Motor neuron (in vitro differentiated cells): ENCODE measurements at regions not wholly inside any gene's neighbourhood (a gene's known extent, or its start where the extent isn't known, plus 50 kb on each side); places are given as distances from the start of the nearest gene placed in this dataset.
"Not testable (repeated sequence)": the region's sequence is repeated elsewhere in the genome, so short reads cannot be mapped to it uniquely, and the experiment has no call there.

Experiments used
- ATAC-seq, 8 experiments: fragments of 200-7000 bp; cut with Tn5 transposase; replicated peaks in 6 of 8; 2 replicates each; pipeline ENCODE4 v1.8.0; 2021; ENCODE audit warnings: mild to moderate bottlenecking in 8 of 8, moderate library complexity in 8 of 8
- H3K27ac ChIP-seq, 2 donors: fragments of 250-450 bp; sonication (Bioruptor Pico); 2 replicates each; pipeline ENCODE4 v1.9.0; 2021; ENCODE audit warnings: antibody characterized with exemption in 2 of 2, mild to moderate bottlenecking in 2 of 2, moderate library complexity in 1 of 2
- H3K4me1 ChIP-seq, 2 donors: fragments of 250-450 bp; sonication (Bioruptor Pico); replicated peaks in 1 of 2; 2 replicates each; pipeline ENCODE4 v1.6.1; 2021; ENCODE audit warnings: antibody characterized with exemption in 2 of 2, mild to moderate bottlenecking in 2 of 2, moderate library complexity in 1 of 2
- H3K4me3 ChIP-seq, 5 donors: fragments of 250-450 bp; sonication (Bioruptor Pico); 2 replicates each; pipeline ENCODE4 v1.9.0; 2021; ENCODE audit warnings: antibody characterized with exemption in 5 of 5, mild to moderate bottlenecking in 5 of 5, moderate library complexity in 4 of 5
- WGBS, 10 experiments: fragments of 450-650 bp; shearing (Covaris generic); methylation state at CpG; one replicate each; pipeline ENCODE4 v1.0.0; 2022; 5-methylcytosine and 5-hydroxymethylcytosine counted together
- in situ Hi-C, 9 experiments: fragments of 400-800 bp; cut with MboI; loops; one replicate each; pipeline ENCODE4 v1.15.0; 2021; ENCODE audit warnings: low sequenced_read_pairs in 9 of 9, low pct_unique_long_range_greater_than_20kb in 2 of 9; ENCODE audit not compliant: unreplicated experiment in 9 of 9

- ATAC-seq: no peak
- H3K4me3 ChIP-seq: no peak overlapping the region
- peaks cover 16 to 21% of the 10 kb centered on the region in 2 donors for H3K4me1 ChIP-seq
- H3K27ac ChIP-seq: no peak overlapping the region
- whole genome bisulfite sequencing, 10 experiments: 61 to 100% (median 80%) methylated on average over 1 to 6 of the region's 6 CpGs; no CpG with 5 or more reads in 1 of the 10 experiments
- in situ Hi-C loops: loop anchor here in 4 of 9 experiments (25.0 kb wide), 2 partner anchors 222 to 322 kb away; no protein-coding TSS in a partner anchor
Measured at GRCh38 chr1:235059221-235059620, 69.4 kb downstream of the TOMM20 start.

- Histone ChIP-seq H3K4me3 (no peak overlapping the region), H3K4me1 (peaks cover 16 to 21% of the 10 kb centered on the region in 2 donors), H3K27ac (no peak overlapping the region)
- in situ Hi-C loops: loop anchor here in 4 of 9 experiments (25.0 kb wide), 2 partner anchors 221 to 321 kb away; no protein-coding TSS in a partner anchor
- WGBS, 10 experiments: 0 to 100% (median 0%) methylated on average over 1 of the region's 1 CpG; no CpG with 5 or more reads in 2 of the 10 experiments
- ATAC-seq: no peak
Measured at GRCh38 chr1:235058695-235059094, 69.9 kb downstream of the TOMM20 start.

DNA sequence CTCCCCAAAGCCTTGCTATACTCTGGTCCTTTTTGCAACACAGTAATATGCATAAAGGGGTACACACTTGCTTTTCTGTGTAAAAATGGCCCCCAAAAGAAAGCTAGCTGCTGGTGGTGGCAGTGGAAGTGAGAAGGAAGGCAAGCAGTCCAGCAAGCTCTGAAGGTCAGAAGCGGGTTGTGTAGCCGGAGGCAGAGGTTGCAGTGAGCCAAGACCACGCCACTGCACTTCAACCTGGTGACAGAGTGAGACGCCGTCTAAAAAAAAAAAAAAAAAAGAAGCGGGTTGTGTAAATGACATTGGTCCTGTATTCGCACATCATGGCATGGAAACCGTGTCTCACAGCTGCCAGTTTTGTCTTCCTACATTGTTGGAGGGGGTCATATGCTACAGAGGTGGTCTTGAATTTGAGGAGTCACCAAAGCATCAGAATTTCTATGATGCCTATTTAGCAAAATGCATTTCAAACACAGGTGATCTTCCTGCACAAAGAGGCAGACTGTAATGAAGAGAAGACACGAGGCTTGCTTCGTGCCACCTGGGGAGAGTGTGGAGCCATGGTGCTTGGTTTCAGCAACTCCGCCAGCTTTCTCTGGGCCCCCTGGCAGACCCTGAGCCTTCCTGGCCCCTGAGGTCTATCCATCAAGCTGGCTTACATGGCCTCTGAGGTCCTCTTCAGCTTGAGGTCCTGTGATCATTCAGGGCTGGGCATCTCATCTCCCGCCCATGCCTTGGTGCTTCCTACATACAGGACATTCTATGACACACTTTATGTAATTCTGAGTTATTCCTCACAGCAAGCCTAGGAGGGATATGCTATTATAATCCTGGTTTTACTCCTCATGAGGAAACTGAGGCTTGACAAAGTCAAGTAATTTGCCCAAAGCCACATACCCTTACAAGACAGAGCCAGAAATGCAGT is 71.0 kb downstream of the TOMM20 start:
- in situ Hi-C loops: loop anchor here in 4 of 9 experiments (25.0 kb wide), 2 partner anchors 220 to 320 kb away; no protein-coding TSS in a partner anchor
- no peak overlapping the region for H3K4me3 ChIP-seq
- 80 to 94% (median 90%) methylated on average over 1 to 12 of the region's 12 CpGs; no CpG with 5 or more reads in 2 of the 10 experiments for WGBS, 10 experiments
- no peak for ATAC-seq
- H3K27ac ChIP-seq: no peak overlapping the region
- H3K4me1 ChIP-seq: peaks cover 16 to 21% of the 10 kb centered on the region in 2 donors

- no peak for ATAC-seq
- Histone ChIP-seq H3K4me1 (peaks cover 16 to 21% of the 10 kb centered on the region in 2 donors), H3K4me3 (no peak overlapping the region), H3K27ac (no peak overlapping the region)
- 63 to 100% (median 98%) methylated on average over 1 to 4 of the region's 7 CpGs; no CpG with 5 or more reads in 2 of the 10 experiments for WGBS, 10 experiments
- in situ Hi-C loops: loop anchor here in 4 of 9 experiments (25.0 kb wide), 2 partner anchors 220 to 320 kb away; no protein-coding TSS in a partner anchor
Measured at GRCh38 chr1:235056937-235057336, 71.7 kb downstream of the TOMM20 start.

- in situ Hi-C loops: loop anchor here in 4 of 9 experiments (25.0 kb wide), 2 partner anchors 218 to 318 kb away; no protein-coding TSS in a partner anchor
- 86 to 99% (median 94%) methylated on average over 3 to 12 of the region's 13 CpGs; no CpG with 5 or more reads in 3 of the 10 experiments for WGBS, 10 experiments
- Histone ChIP-seq H3K4me3 (no peak overlapping the region), H3K27ac (no peak overlapping the region), H3K4me1 (peaks cover 12 to 13% of the 10 kb centered on the region in 2 donors)
- ATAC-seq: no peak
Measured at GRCh38 chr1:235054936-235055335, 73.7 kb downstream of the TOMM20 start.

- in situ Hi-C loops: loop anchor here in 4 of 9 experiments (25.0 kb wide), 2 partner anchors 217 to 317 kb away; no protein-coding TSS in a partner anchor
- WGBS, 10 experiments: 87 to 100% (median 92%) methylated on average over 5 to 11 of the region's 11 CpGs; no CpG with 5 or more reads in 3 of the 10 experiments
- peaks cover 11 to 15% of the 10 kb centered on the region in 2 donors for H3K4me1 ChIP-seq
- H3K4me3 ChIP-seq: no peak overlapping the region
- no peak overlapping the region for H3K27ac ChIP-seq
- ATAC-seq: no peak
Measured at GRCh38 chr1:235054466-235054865, 74.2 kb downstream of the TOMM20 start.

DNA sequence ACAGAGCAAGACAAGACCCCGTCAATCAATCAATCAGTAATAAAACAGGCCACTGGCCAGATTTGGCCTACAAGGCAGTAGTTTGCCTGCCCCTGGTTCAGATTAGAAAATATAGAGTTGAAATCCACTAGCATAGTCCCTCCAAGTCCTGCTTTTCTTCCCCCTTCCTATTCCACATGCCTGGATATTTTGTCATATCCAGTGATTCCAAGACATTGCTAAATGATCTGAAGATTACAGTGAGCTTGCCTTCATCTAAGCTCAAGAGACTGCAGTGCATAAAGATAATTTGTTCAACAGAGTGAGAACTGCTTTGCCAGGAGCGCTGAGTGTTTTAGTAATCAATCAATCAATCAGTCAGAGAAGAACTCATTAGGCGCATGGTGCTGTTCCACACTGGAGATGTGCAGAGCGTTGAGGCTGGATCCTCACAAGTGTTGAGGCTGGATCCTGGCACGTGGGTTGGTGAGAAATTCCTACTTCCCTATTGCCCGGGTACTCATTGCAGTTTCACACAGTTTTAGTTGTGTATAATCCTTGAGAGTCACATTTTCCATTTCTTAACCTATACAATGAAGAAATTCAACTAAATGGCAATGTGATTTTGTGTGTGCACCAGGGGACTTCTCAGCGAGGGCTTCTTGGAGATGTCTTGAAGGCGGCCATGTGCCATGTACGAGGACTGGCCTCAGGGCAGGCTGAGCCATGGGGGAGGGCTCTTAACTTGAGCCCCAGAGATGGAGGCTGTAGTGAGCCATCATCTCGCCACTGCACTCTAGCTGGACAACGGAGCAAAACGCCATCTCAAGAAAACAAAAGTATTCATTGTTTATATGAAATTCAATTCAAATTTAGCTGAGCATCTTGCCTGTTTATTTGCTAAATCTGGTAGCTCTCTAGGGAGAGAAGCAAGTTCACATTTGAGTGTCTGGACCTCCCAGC is 76.3 kb downstream of the TOMM20 start:
- Histone ChIP-seq H3K27ac (no peak overlapping the region), H3K4me1 (peaks cover 20 to 27% of the 10 kb centered on the region in 2 donors), H3K4me3 (no peak overlapping the region)
- ATAC-seq: no peak
- in situ Hi-C loops: loop anchor here in 4 of 9 experiments (25.0 kb wide), 2 partner anchors 215 to 315 kb away; no protein-coding TSS in a partner anchor
- WGBS, 10 experiments: 63 to 96% (median 89%) methylated on average over 2 to 10 of the region's 12 CpGs; no CpG with 5 or more reads in 1 of the 10 experiments

DNA sequence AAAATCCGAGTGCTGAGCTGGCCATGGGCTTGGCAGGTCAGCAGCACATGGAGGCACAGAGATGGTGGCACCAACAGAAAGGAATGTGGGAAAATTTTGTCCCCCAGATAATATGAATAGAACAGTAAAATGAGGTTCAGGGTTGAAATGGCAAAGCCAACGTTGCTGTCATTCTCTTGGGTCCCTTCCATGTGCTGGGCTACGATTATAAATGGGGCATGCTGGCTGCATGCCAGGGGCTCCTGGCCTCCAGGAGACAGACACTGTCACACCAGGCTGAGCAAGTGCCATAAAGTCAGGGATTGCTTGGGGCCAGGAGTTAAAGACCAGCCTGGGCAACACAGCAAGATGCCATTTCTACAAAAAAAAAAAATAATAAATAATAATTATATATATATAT is 77.1 kb downstream of the TOMM20 start:
- peaks cover 20 to 27% of the 10 kb centered on the region in 2 donors for H3K4me1 ChIP-seq
- in situ Hi-C loops: loop anchor here in 4 of 9 experiments (25.0 kb wide), 2 partner anchors 214 to 314 kb away; no protein-coding TSS in a partner anchor
- peak in 1 of 8 experiments; percentile 37 for ATAC-seq
- 0 to 61% (median 56%) methylated on average over 1 to 3 of the region's 3 CpGs; no CpG with 5 or more reads in 2 of the 10 experiments for WGBS, 10 experiments
- H3K27ac ChIP-seq: no peak overlapping the region
- no peak overlapping the region for H3K4me3 ChIP-seq

- no peak overlapping the region for H3K27ac ChIP-seq
- H3K4me3 ChIP-seq: no peak overlapping the region
- ATAC-seq: peak; percentile 83 to 94 (median 86)
- in situ Hi-C loops: loop anchor here in 4 of 9 experiments (25.0 kb wide), 2 partner anchors 214 to 314 kb away; no protein-coding TSS in a partner anchor
- peaks cover 20 to 27% of the 10 kb centered on the region in 2 donors for H3K4me1 ChIP-seq
- WGBS, 10 experiments: 10 to 92% (median 76%) methylated on average over 2 to 6 of the region's 7 CpGs; no CpG with 5 or more reads in 3 of the 10 experiments
Measured at GRCh38 chr1:235050911-235051360, 77.7 kb downstream of the TOMM20 start.

GRCh38 chr1:235049716-235050378 is 78.8 kb downstream of the TOMM20 start:
- not testable (repeated sequence) for H3K4me3 ChIP-seq, ATAC-seq, H3K27ac ChIP-seq
- in situ Hi-C loops: loop anchor here in 4 of 9 experiments (25.0 kb wide), 2 partner anchors 213 to 313 kb away; no protein-coding TSS in a partner anchor
- WGBS, 10 experiments: 57 to 100% (median 94%) methylated on average over 1 to 19 of the region's 21 CpGs; no CpG with 5 or more reads in 1 of the 10 experiments
- peaks cover 24 to 34% of the 10 kb centered on the region in 2 donors for H3K4me1 ChIP-seq

DNA sequence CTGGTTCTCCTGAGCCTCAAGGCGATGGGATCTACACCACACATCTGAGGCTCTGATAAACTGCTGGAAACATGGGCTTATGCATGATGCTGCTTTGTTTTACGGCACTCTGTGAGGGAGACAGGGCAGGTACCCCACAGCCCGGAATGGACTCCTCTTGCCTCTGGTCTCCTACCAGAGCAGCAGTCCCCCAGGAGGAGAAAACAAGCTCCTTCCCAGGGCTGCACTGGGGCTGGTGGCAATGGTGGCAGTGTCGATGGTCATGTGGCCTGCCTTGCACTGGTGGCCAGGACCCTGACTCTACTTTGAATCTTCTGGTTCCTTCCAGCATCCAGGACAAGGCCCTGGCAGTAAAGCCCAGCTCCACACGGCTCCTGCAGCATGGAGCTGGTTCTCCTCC is 79.4 kb downstream of the TOMM20 start:
- WGBS, 10 experiments: 67 to 100% (median 100%) methylated on average over 1 to 4 of the region's 5 CpGs; no CpG with 5 or more reads in 2 of the 10 experiments

More for the DNA sequence above, 79.4 kb downstream of the TOMM20 start:
- H3K4me3 ChIP-seq: no peak overlapping the region
- peaks cover 24 to 34% of the 10 kb centered on the region in 2 donors for H3K4me1 ChIP-seq
- H3K27ac ChIP-seq: no peak overlapping the region
- in situ Hi-C loops: no loop called here
- ATAC-seq: no peak
